GM12892 (cell line): ENCODE measurements at regions not wholly inside any gene's neighbourhood (a gene's known extent, or its start where the extent isn't known, plus 50 kb on each side); places are given as distances from the start of the nearest gene placed in this dataset.

Source experiments
- POLR2A ChIP-seq: IDR thresholded peaks from 2 replicates; pipeline ENCODE4 v1.6.1; 2011; ENCODE audit warnings: low read depth, low read length, control low read depth
- POLR2AphosphoS5 ChIP-seq: IDR thresholded peaks from 2 replicates; pipeline ENCODE4 v1.6.1; 2011; ENCODE audit warnings: low read depth, low read length, control low read depth

- TF ChIP-seq POLR2AphosphoS5 (no peak), POLR2A (no peak)
Measured at GRCh38 chr3:132843851-132844553, 121.8 kb upstream of the NPHP3 start.
